Loucy (cell line): ENCODE measurements at regions not wholly inside any gene's neighbourhood (a gene's known extent, or its start where the extent isn't known, plus 50 kb on each side); places are given as distances from the start of the nearest gene placed in this dataset.

Source experiments
- CTCF ChIP-seq: fragments of 200-600 bp; sonication (generic); conservative IDR thresholded peaks from 2 replicates; pipeline ENCODE4 v1.5.1; 2014; ENCODE audit warnings: mild to moderate bottlenecking, antibody characterized with exemption, low read length
- EZH2phosphoT487 ChIP-seq: fragments of 200-600 bp; IDR thresholded peaks from 2 replicates; pipeline ENCODE4 v1.6.1; 2018; ENCODE audit warnings: antibody characterized with exemption, mild to moderate bottlenecking, moderate library complexity, borderline replicate concordance

DNA sequence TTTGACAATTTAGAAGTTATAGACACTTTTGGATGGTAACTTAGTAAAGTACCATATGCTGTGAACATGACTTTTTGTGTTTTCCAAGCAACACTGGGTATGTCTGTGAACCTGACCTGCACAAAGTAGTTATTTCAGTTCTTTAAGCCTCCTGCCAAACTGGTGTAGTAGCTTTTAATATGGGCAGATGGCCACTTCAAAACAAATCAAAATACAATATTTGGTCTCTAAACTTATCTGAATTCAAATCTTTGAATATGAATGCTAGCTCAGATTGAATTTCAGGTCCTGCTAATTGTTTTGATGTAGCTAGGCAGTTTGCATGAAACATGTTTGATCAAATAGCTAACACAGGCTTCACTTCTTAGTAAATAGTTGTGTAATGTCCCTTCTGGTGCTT lies 1176.7 kb upstream of the CDH9 start:
- TF ChIP-seq CTCF = no peak
- no peak for TF ChIP-seq EZH2phosphoT487
